Psoas muscle (tissue), 7 donors: ENCODE measurements at regions not wholly inside any gene's neighbourhood (a gene's known extent, or its start where the extent isn't known, plus 50 kb on each side); places are given as distances from the start of the nearest gene placed in this dataset.

Experiments used
- ATAC-seq, 4 donors: fragments of 200-7000 bp; cut with Tn5 transposase; one replicate each; pipeline ENCODE4 v1.9.1; 2020; ENCODE audit warnings: moderate library complexity in 3 of 4, mild to moderate bottlenecking in 2 of 4
- DNase-seq, 2 donors: peaks; one replicate each; pipeline ENCODE4 v3.0.0-alpha.2; 2020
- H3K27ac ChIP-seq: fragments of 200-600 bp; one replicate; pipeline ENCODE4 v1.8.0; 2022
- H3K27me3 ChIP-seq, 3 donors: fragments of 200-600 bp in 1 of 3; one replicate each; pipeline versions ENCODE4 v1.6.1 to v1.8.0; 2013 to 2022; ENCODE audit warnings: low read length in 2 of 3, mild to moderate bottlenecking in 2 of 3, moderate library complexity in 1 of 3; ENCODE audit not compliant: insufficient read depth in 3 of 3
- H3K36me3 ChIP-seq, 2 donors: fragments of 200-600 bp in 1 of 2; one replicate each; pipeline versions ENCODE4 v1.6.1 to v1.8.0; 2013 to 2022; ENCODE audit warnings: low read depth in 1 of 2, mild to moderate bottlenecking in 1 of 2, moderate library complexity in 1 of 2; ENCODE audit not compliant: insufficient read depth in 1 of 2
- H3K4me1 ChIP-seq: fragments of 200-600 bp; one replicate; pipeline ENCODE4 v1.8.0; 2022
- H3K4me3 ChIP-seq: fragments of 200-600 bp; one replicate; pipeline ENCODE4 v1.8.0; 2022; ENCODE audit warnings: mild to moderate bottlenecking
- H3K9me3 ChIP-seq: fragments of 200-600 bp; one replicate; pipeline ENCODE4 v1.8.0; 2022
- WGBS, 3 donors: extraction: QIAGEN DNeasy Blood & Tissue Kit; methylation state at CpG; one replicate each; pipeline versions ENCODE4 v1.1.6 to v1.1.7; 2013; 5-methylcytosine and 5-hydroxymethylcytosine counted together
- intact Hi-C, 2 donors: fragments of 100-400 bp; cut with DNase I; formaldehyde crosslinking; loops; one replicate each; pipeline versions ENCODE4 v1.11.0 to v1.14.2; 2022
- TF ChIP-seq, protein P1 (sequence below): fragments of 200-600 bp; IDR thresholded peaks from one replicate; pipeline ENCODE4 v1.8.0; 2022; ENCODE audit warnings: antibody characterized with exemption
- donor health status: healthy with polysubstance abuse.
- donor health status: DM: no; HTN: no; CAD: no; lungs with moderate emphysema.
- donor health status: Bipolar disorder and iron deficiency.
- donor health status: healthy.
- donor health status: DM: yes; HTN: yes; CAD: no.
- donor health status: DM: no; HTN: no; CAD: no.
- donor health status: DM: yes; HTN: yes; CAD: no.

- H3K27me3 ChIP-seq = no peaks in the 10 kb centered on the region
- no peak overlapping the region for H3K4me3 ChIP-seq
- H3K36me3 ChIP-seq = no peaks in the 10 kb centered on the region
- DNase-seq = no peak
- no peaks in the 10 kb centered on the region for H3K4me1 ChIP-seq
- no peaks in the 10 kb centered on the region for H3K9me3 ChIP-seq
- TF ChIP-seq, protein P1, sequence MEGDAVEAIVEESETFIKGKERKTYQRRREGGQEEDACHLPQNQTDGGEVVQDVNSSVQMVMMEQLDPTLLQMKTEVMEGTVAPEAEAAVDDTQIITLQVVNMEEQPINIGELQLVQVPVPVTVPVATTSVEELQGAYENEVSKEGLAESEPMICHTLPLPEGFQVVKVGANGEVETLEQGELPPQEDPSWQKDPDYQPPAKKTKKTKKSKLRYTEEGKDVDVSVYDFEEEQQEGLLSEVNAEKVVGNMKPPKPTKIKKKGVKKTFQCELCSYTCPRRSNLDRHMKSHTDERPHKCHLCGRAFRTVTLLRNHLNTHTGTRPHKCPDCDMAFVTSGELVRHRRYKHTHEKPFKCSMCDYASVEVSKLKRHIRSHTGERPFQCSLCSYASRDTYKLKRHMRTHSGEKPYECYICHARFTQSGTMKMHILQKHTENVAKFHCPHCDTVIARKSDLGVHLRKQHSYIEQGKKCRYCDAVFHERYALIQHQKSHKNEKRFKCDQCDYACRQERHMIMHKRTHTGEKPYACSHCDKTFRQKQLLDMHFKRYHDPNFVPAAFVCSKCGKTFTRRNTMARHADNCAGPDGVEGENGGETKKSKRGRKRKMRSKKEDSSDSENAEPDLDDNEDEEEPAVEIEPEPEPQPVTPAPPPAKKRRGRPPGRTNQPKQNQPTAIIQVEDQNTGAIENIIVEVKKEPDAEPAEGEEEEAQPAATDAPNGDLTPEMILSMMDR = no peak
- H3K27ac ChIP-seq = no peak overlapping the region
- WGBS, 3 donors = 77 to 85% (median 82%) methylated on average over 1 of the region's 1 CpG
- no peak for ATAC-seq
- intact Hi-C loops = no loop called here
Measured at GRCh38 chrX:99397879-99398278, 1012.2 kb downstream of the PCDH19 start.

- 79 to 96% (median 81%) methylated on average over 2 of the region's 2 CpGs for WGBS, 3 donors
- no peaks in the 10 kb centered on the region for H3K36me3 ChIP-seq
- no peak for ATAC-seq
- no peaks in the 10 kb centered on the region for H3K4me1 ChIP-seq
- H3K9me3 ChIP-seq = peaks cover 8% of the 10 kb centered on the region
- H3K4me3 ChIP-seq = no peak overlapping the region
- H3K27me3 ChIP-seq = no peaks in the 10 kb centered on the region
- TF ChIP-seq, protein P1 = no peak
- no peak for DNase-seq
- H3K27ac ChIP-seq = no peak overlapping the region
- intact Hi-C loops = no loop called here
Measured at GRCh38 chrX:99394456-99394855, 1015.6 kb downstream of the PCDH19 start.

- Histone ChIP-seq H3K27ac (no peak overlapping the region), H3K4me1 (no peaks in the 10 kb centered on the region), H3K36me3 (no peaks in the 10 kb centered on the region), H3K27me3 (no peaks in the 10 kb centered on the region), H3K4me3 (no peak overlapping the region), H3K9me3 (peaks cover 19% of the 10 kb centered on the region)
- DNase-seq = no peak
- 69 to 84% (median 82%) methylated on average over 5 of the region's 5 CpGs for WGBS, 3 donors
- TF ChIP-seq, protein P1 = no peak
- intact Hi-C loops = no loop called here
- no peak for ATAC-seq
Measured at GRCh38 chrX:99384594-99385374, 1025.3 kb downstream of the PCDH19 start.

DNA sequence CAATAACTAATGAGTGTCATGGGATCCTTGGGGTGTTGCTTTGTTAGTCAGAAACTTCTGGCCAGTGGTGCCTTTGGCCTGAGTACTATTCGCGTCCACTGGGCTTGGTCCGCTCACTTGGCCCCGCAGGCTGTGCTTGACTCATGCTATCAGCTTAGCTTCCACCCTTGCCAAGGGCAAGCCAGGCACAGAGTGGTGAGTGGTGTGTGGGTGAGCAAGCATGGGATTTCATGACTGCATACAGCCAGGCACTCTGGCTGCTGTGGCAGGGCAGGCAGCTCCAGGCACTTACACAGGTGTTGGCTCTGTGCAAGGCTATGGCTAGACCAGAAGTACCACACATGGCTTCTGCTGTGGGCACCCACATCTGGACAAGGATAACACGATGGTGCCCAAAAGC lies 1026.3 kb downstream of the PCDH19 start:
- H3K4me3 ChIP-seq = no peak overlapping the region
- ATAC-seq (no peak), DNase-seq (no peak)
- intact Hi-C loops = no loop called here
- H3K36me3 ChIP-seq = no peaks in the 10 kb centered on the region
- TF ChIP-seq, protein P1 = no peak
- WGBS, 3 donors = 90 to 94% (median 91%) methylated on average over 5 of the region's 5 CpGs
- H3K27ac ChIP-seq = no peak overlapping the region
- H3K27me3 ChIP-seq = no peaks in the 10 kb centered on the region
- H3K4me1 ChIP-seq = no peaks in the 10 kb centered on the region
- H3K9me3 ChIP-seq = peaks cover 13% of the 10 kb centered on the region
